DND-41 (cell line): ENCODE measurements at regions not wholly inside any gene's neighbourhood (a gene's known extent, or its start where the extent isn't known, plus 50 kb on each side); places are given as distances from the start of the nearest gene placed in this dataset.

Experiments used
- ATAC-seq: fragments of 200-7000 bp; cut with Tn5 transposase; 3 replicates; pipeline ENCODE4 v1.9.1; 2021; ENCODE audit warnings: low read depth; ENCODE audit not compliant: insufficient read depth
- DNase-seq: peaks from one replicate; pipeline ENCODE4 v3.0.0-alpha.2; 2020
- H2AFZ ChIP-seq: 2 replicates; pipeline ENCODE4 v1.6.0; 2012; ENCODE audit warnings: low read depth, low read length
- H3K27ac ChIP-seq: 2 replicates; pipeline ENCODE4 v1.5.1; 2012; ENCODE audit warnings: low read length, inconsistent platforms
- H3K27me3 ChIP-seq: fragments of 200-600 bp; sonication (generic); 2 replicates; pipeline ENCODE4 v1.6.0; 2012; ENCODE audit warnings: low read length, mild to moderate bottlenecking, inconsistent platforms; ENCODE audit not compliant: insufficient read depth, poor library complexity
- H3K36me3 ChIP-seq: 2 replicates; pipeline ENCODE4 v1.5.1; 2012; ENCODE audit warnings: low read length, inconsistent platforms; ENCODE audit not compliant: insufficient read depth
- H3K4me1 ChIP-seq: 2 replicates; pipeline ENCODE4 v1.5.1; 2012; ENCODE audit warnings: mild to moderate bottlenecking, low read length; ENCODE audit not compliant: insufficient read depth
- H3K4me2 ChIP-seq: 2 replicates; pipeline ENCODE4 v1.6.0; 2012; ENCODE audit warnings: mild to moderate bottlenecking, moderate library complexity, low read length, inconsistent platforms; ENCODE audit not compliant: insufficient read depth
- H3K4me3 ChIP-seq, 2 experiments: fragments of 200-600 bp in 1 of 2; shearing (Covaris generic) in 1 of 2; 2 replicates each; pipeline ENCODE4 v1.5.1; 2012 to 2016; ENCODE audit warnings: inconsistent platforms in 2 of 2, low read length in 2 of 2, mild to moderate bottlenecking in 2 of 2, low read depth in 1 of 2, moderate library complexity in 1 of 2
- H3K79me2 ChIP-seq: 2 replicates; pipeline ENCODE4 v1.6.0; 2012; ENCODE audit warnings: low read length, inconsistent platforms; ENCODE audit not compliant: insufficient read depth
- H3K9ac ChIP-seq: 2 replicates; pipeline ENCODE4 v1.6.0; 2012; ENCODE audit warnings: low read depth, mild to moderate bottlenecking, inconsistent platforms, low read length, moderate library complexity
- H3K9me3 ChIP-seq: 2 replicates; pipeline ENCODE4 v1.5.1; 2012; ENCODE audit warnings: low read length, moderate library complexity, mild to moderate bottlenecking, inconsistent platforms; ENCODE audit not compliant: insufficient read depth, severe bottlenecking
- H4K20me1 ChIP-seq: 2 replicates; pipeline ENCODE4 v1.6.0; 2012; ENCODE audit warnings: low read length; ENCODE audit not compliant: insufficient read depth
- EZH2 ChIP-seq: IDR thresholded peaks from 3 replicates; pipeline ENCODE4 v1.6.1; 2012; ENCODE audit warnings: borderline replicate concordance, low read depth, mild to moderate bottlenecking, moderate library complexity, low read length, inconsistent platforms; ENCODE audit not compliant: severe bottlenecking
- TF ChIP-seq, protein P1 (sequence below): IDR thresholded peaks from 2 replicates; pipeline ENCODE4 v1.5.1; 2012; ENCODE audit warnings: borderline replicate concordance, low read length, moderate library complexity, mild to moderate bottlenecking; ENCODE audit not compliant: poor library complexity, severe bottlenecking; ENCODE audit errors: extremely low read depth

DNA sequence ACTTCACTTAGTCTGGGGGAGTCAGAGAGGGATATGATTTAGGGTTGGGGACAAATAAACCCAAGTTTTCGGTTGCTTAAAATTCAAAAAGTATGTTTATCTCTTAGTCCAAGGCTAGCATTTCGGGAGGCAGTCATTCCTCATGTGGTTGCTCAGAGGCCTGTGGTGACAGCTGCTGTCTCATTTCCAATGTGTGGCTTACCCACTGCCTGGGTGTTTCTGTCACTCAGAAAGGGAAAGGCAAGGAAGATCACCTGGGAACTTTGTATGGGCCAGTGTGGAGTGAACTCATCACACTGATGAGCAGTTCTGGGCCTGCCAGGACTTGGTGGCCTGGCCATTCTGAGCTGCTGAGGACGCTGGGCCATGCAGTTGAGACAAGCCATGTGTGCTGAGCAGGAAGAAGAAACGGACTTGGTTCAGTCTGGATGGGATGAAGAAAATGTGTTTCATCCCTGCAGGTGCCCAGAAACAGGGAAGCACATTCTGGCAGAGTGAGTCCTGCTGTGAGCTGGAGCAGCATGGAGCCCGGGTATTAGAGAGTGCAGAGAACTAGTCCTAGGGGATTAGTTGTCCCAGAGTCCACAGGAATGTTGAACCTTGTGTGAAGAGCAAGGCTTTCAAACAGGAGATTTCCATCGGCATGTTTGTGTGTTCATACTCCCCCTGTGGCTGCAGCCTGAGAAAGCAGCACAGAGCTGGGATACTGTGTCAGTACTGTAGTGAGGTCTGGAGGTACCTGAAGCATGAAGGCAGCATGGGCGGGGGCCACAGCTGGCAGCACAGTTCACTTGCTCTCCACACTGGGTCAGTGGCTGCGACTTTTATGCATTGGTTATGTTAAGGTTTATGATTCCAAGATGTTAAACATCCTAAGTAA is 211.1 kb upstream of the IGFBP3 start:
- no peak overlapping the region for H3K9ac ChIP-seq
- no peaks in the 10 kb centered on the region for H3K36me3 ChIP-seq
- no peaks in the 10 kb centered on the region for H3K9me3 ChIP-seq
- DNase-seq, result no peak
- no peaks in the 10 kb centered on the region for H3K79me2 ChIP-seq
- H3K4me2 ChIP-seq, result no peak overlapping the region
- no peak for ATAC-seq
- H3K27ac ChIP-seq, result no peak overlapping the region
- H3K4me3 ChIP-seq, result no peak overlapping the region
- no peak for TF ChIP-seq EZH2
- TF ChIP-seq, protein P1, sequence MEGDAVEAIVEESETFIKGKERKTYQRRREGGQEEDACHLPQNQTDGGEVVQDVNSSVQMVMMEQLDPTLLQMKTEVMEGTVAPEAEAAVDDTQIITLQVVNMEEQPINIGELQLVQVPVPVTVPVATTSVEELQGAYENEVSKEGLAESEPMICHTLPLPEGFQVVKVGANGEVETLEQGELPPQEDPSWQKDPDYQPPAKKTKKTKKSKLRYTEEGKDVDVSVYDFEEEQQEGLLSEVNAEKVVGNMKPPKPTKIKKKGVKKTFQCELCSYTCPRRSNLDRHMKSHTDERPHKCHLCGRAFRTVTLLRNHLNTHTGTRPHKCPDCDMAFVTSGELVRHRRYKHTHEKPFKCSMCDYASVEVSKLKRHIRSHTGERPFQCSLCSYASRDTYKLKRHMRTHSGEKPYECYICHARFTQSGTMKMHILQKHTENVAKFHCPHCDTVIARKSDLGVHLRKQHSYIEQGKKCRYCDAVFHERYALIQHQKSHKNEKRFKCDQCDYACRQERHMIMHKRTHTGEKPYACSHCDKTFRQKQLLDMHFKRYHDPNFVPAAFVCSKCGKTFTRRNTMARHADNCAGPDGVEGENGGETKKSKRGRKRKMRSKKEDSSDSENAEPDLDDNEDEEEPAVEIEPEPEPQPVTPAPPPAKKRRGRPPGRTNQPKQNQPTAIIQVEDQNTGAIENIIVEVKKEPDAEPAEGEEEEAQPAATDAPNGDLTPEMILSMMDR, result no peak
- no peaks in the 10 kb centered on the region for H3K4me1 ChIP-seq
- H2AFZ ChIP-seq, result no peak overlapping the region
- no peaks in the 10 kb centered on the region for H4K20me1 ChIP-seq
- H3K27me3 ChIP-seq, result peaks cover 11% of the 10 kb centered on the region

- TF ChIP-seq, protein P1, result no peak
- TF ChIP-seq EZH2, result no peak
- H3K4me1 ChIP-seq, result no peaks in the 10 kb centered on the region
- peaks cover 11% of the 10 kb centered on the region for H3K27me3 ChIP-seq
- H2AFZ ChIP-seq, result no peak overlapping the region
- H3K4me2 ChIP-seq, result no peak overlapping the region
- H3K79me2 ChIP-seq, result no peaks in the 10 kb centered on the region
- H4K20me1 ChIP-seq, result no peaks in the 10 kb centered on the region
- H3K9me3 ChIP-seq, result no peaks in the 10 kb centered on the region
- no peak for DNase-seq
- ATAC-seq, result no peak
- no peak overlapping the region for H3K27ac ChIP-seq
- H3K4me3 ChIP-seq, result no peak overlapping the region
- H3K9ac ChIP-seq, result no peak overlapping the region
- H3K36me3 ChIP-seq, result no peaks in the 10 kb centered on the region
These were observed 208.8 kb upstream of the IGFBP3 start for GRCh38 chr7:46129831-46130230.

GRCh38 chr7:46127814-46128213 is 206.7 kb upstream of the IGFBP3 start:
- no peak overlapping the region for H3K4me2 ChIP-seq
- peaks cover 11% of the 10 kb centered on the region for H3K27me3 ChIP-seq
- no peaks in the 10 kb centered on the region for H4K20me1 ChIP-seq
- no peaks in the 10 kb centered on the region for H3K4me1 ChIP-seq
- H3K79me2 ChIP-seq, result no peaks in the 10 kb centered on the region
- H3K9me3 ChIP-seq, result no peaks in the 10 kb centered on the region
- TF ChIP-seq EZH2, result no peak
- TF ChIP-seq, protein P1, result no peak
- H3K9ac ChIP-seq, result no peak overlapping the region
- H3K27ac ChIP-seq, result no peak overlapping the region
- H3K36me3 ChIP-seq, result no peaks in the 10 kb centered on the region
- H2AFZ ChIP-seq, result no peak overlapping the region
- no peak for DNase-seq
- no peak for ATAC-seq
- no peak overlapping the region for H3K4me3 ChIP-seq
